ENCODE measurements at regions not wholly inside any gene's neighbourhood (a gene's known extent, or its start where the extent isn't known, plus 50 kb on each side); places are given as distances from the start of the nearest gene placed in this dataset.

GRCh38 chr17:5695480-5695879, 111.2 kb upstream of the NLRP1 start:
- no peak for DNase-seq

GRCh38 chr17:5698959-5699358, 114.7 kb upstream of the NLRP1 start:
- no peak for DNase-seq

GRCh38 chr17:5699814-5700213, 115.5 kb upstream of the NLRP1 start:
- no peak for DNase-seq

GRCh38 chr17:5700745-5701144, 116.4 kb upstream of the NLRP1 start:
- no peak for DNase-seq

- DNase-seq, result no peak
These were observed 117.1 kb upstream of the NLRP1 start for GRCh38 chr17:5701381-5701780.

- no peak for DNase-seq
These were observed 118.7 kb upstream of the NLRP1 start for GRCh38 chr17:5702951-5703510.

GRCh38 chr17:5703736-5704135, 119.4 kb upstream of the NLRP1 start:
- no peak for DNase-seq

GRCh38 chr17:5705081-5705875, 121.0 kb upstream of the NLRP1 start:
- no peak for DNase-seq

- DNase-seq, result no peak
These were observed 121.7 kb upstream of the NLRP1 start for GRCh38 chr17:5705876-5706576.

- peak; percentile 15 to 54 (median 32) for DNase-seq
These were observed 122.4 kb upstream of the NLRP1 start for GRCh38 chr17:5706577-5707210.

GRCh38 chr17:5707482-5707881, 123.2 kb upstream of the NLRP1 start:
- DNase-seq, result no peak

GRCh38 chr17:5708344-5708743, 124.0 kb upstream of the NLRP1 start:
- no peak for DNase-seq

- no peak for DNase-seq
These were observed 127.0 kb upstream of the NLRP1 start for GRCh38 chr17:5711344-5711743.

- DNase-seq, result no peak
These were observed 130.7 kb upstream of the NLRP1 start for GRCh38 chr17:5714993-5715392.

- no peak for DNase-seq
These were observed 131.2 kb upstream of the NLRP1 start for GRCh38 chr17:5715478-5715877.

- no peak for DNase-seq
These were observed 134.4 kb upstream of the NLRP1 start for GRCh38 chr17:5718726-5719125.

- DNase-seq, result no peak
These were observed 135.7 kb upstream of the NLRP1 start for GRCh38 chr17:5719976-5720375.

GRCh38 chr17:5730373-5730772, 146.1 kb upstream of the NLRP1 start:
- no peak for DNase-seq

GRCh38 chr17:5740937-5741336, 156.6 kb upstream of the NLRP1 start:
- DNase-seq, result no peak

GRCh38 chr17:5741810-5742209, 157.5 kb upstream of the NLRP1 start:
- DNase-seq, result no peak

- DNase-seq, result no peak
These were observed 161.0 kb upstream of the NLRP1 start for GRCh38 chr17:5745111-5745813.

GRCh38 chr17:5747276-5747675, 163.0 kb upstream of the NLRP1 start:
- DNase-seq, result no peak

GRCh38 chr17:5747964-5748363, 163.7 kb upstream of the NLRP1 start:
- no peak for DNase-seq

Data from T-helper 1 cell (primary cell).